Endothelial cell of umbilical vein (primary cell): ENCODE measurements at regions not wholly inside any gene's neighbourhood (a gene's known extent, or its start where the extent isn't known, plus 50 kb on each side); places are given as distances from the start of the nearest gene placed in this dataset.

ENCODE experiments used
- BruUV-seq: library from RNA; stranded (reverse); fragments of 400-500 nt; replicated peaks from 2 replicates; lab custom pipeline; 2021; lab: Mats Ljungman, UMichigan
- CTCF ChIA-PET: fragments of 300-600, 350-600 bp; sonication (Branson Sonifier 250); formaldehyde crosslinking; loops from one replicate; lab custom pipeline; 2021; ENCODE audit warnings: antibody characterized with exemption, inconsistent platforms; lab: Charles Lee
- POLR2A ChIA-PET: fragments of 300-600, 350-600 bp; sonication (Branson Sonifier 250); formaldehyde crosslinking; loops from one replicate; lab custom pipeline; 2021; ENCODE audit warnings: antibody characterized with exemption, inconsistent platforms; lab: Charles Lee
- DNase-seq: peaks from one replicate; pipeline ENCODE4 v3.0.0-alpha.2; 2011; ENCODE audit warnings: low read depth, low spot score
- FAIRE-seq: peaks from 2 replicates; lab custom pipeline; 2011; peaks lifted over from hg19 to GRCh38; lab: Jason Lieb, UNC
- H2AFZ ChIP-seq: 2 replicates; pipeline ENCODE4 v1.6.0; 2012; ENCODE audit warnings: low read depth, low read length, control low read depth, inconsistent platforms
- H3K27ac ChIP-seq: 2 replicates; pipeline ENCODE4 v1.5.1; 2011; ENCODE audit warnings: low read depth, mild to moderate bottlenecking, control low read depth, low read length, moderate library complexity; ENCODE audit not compliant: insufficient read depth
- H3K27me3 ChIP-seq, 2 experiments: 2 replicates each; pipeline versions ENCODE4 v1.6.0 to v1.6.1; 2011; ENCODE audit warnings: low read length in 2 of 2, mixed read lengths in 1 of 2; ENCODE audit not compliant: control insufficient read depth in 2 of 2, insufficient read depth in 2 of 2
- H3K36me3 ChIP-seq, 2 experiments: 2 replicates in 1 of 2; 3 replicates in 1 of 2; pipeline ENCODE4 v1.5.1; 2011; ENCODE audit warnings: low read length in 2 of 2, mild to moderate bottlenecking in 1 of 2, moderate library complexity in 1 of 2; ENCODE audit not compliant: control insufficient read depth in 2 of 2, insufficient read depth in 2 of 2; ENCODE audit errors: extremely low read depth in 1 of 2
- H3K4me1 ChIP-seq: 3 replicates; pipeline ENCODE4 v1.5.1; 2011; ENCODE audit warnings: mild to moderate bottlenecking, low read length; ENCODE audit not compliant: control insufficient read depth, insufficient read depth; ENCODE audit errors: extremely low read depth
- H3K4me2 ChIP-seq: 2 replicates; pipeline ENCODE4 v1.6.1; 2011; ENCODE audit warnings: low read length, control low read depth, mixed read lengths; ENCODE audit not compliant: insufficient read depth
- H3K4me3 ChIP-seq, 3 experiments: fragments of 200-600 bp in 1 of 3; sonication (generic), shearing (Covaris generic) in 1 of 3; replicated peaks in 1 of 3; 2 replicates each; pipeline ENCODE4 v1.5.1; 2011 to 2016; ENCODE audit warnings: control low read depth in 3 of 3, low read length in 3 of 3, mild to moderate bottlenecking in 2 of 3, inconsistent platforms in 1 of 3, low read depth in 1 of 3, moderate library complexity in 1 of 3; ENCODE audit not compliant: insufficient read depth in 1 of 3
- H3K79me2 ChIP-seq: 2 replicates; pipeline ENCODE4 v1.6.0; 2012; ENCODE audit warnings: low read length, inconsistent platforms; ENCODE audit not compliant: control insufficient read depth, insufficient read depth
- H3K9ac ChIP-seq: replicated peaks from 2 replicates; pipeline ENCODE3; 2011; ENCODE audit warnings: low read length, control low read depth; ENCODE audit not compliant: insufficient read depth; ENCODE audit errors: extremely low read depth
- H3K9me1 ChIP-seq: replicated peaks from 3 replicates; pipeline ENCODE4 v1.6.0; 2011; ENCODE audit warnings: mild to moderate bottlenecking, low read length; ENCODE audit not compliant: control insufficient read depth, insufficient read depth; ENCODE audit errors: extremely low read depth
- H3K9me3 ChIP-seq: replicated peaks from 2 replicates; pipeline ENCODE4 v1.5.1; 2012; ENCODE audit warnings: low read length, inconsistent platforms; ENCODE audit not compliant: control insufficient read depth, insufficient read depth
- H4K20me1 ChIP-seq: replicated peaks from 2 replicates; pipeline ENCODE3; 2011; ENCODE audit warnings: mild to moderate bottlenecking, low read length; ENCODE audit not compliant: control insufficient read depth, insufficient read depth; ENCODE audit errors: extremely low read depth
- EZH2 ChIP-seq: IDR thresholded peaks from 2 replicates; pipeline ENCODE4 v1.6.1; 2012; ENCODE audit warnings: borderline replicate concordance, low read depth, mild to moderate bottlenecking, moderate library complexity, low read length, inconsistent platforms; ENCODE audit not compliant: severe bottlenecking
- FOS ChIP-seq: IDR thresholded peaks from 2 replicates; pipeline ENCODE4 v1.6.1; 2011; ENCODE audit warnings: mild to moderate bottlenecking, low read length, moderate library complexity, borderline replicate concordance; ENCODE audit not compliant: insufficient read depth
- GATA2 ChIP-seq: IDR thresholded peaks from 2 replicates; pipeline ENCODE4 v1.7.0; 2011; ENCODE audit warnings: low read depth, mild to moderate bottlenecking, moderate library complexity, mixed read lengths, low read length; ENCODE audit not compliant: insufficient read length, insufficient read depth
- JUN ChIP-seq: IDR thresholded peaks from 2 replicates; pipeline ENCODE4 v1.6.1; 2011; ENCODE audit warnings: borderline replicate concordance, low read depth; ENCODE audit not compliant: insufficient read length, insufficient read depth
- POLR2AphosphoS5 ChIP-seq: IDR thresholded peaks from 2 replicates; pipeline ENCODE4 v1.6.1; 2012; ENCODE audit warnings: low read depth, mild to moderate bottlenecking, control low read depth, low read length, moderate library complexity; ENCODE audit not compliant: insufficient read depth
- dilution Hi-C: fragments of 300-500 bp; cut with MboI; formaldehyde crosslinking; loops from one replicate; pipeline ENCODE4 v1.15.0; 2019; ENCODE audit warnings: low sequenced_read_pairs; ENCODE audit not compliant: extremely low pct_ligation_motif_present
- intact Hi-C: fragments of 100-400 bp; cut with micrococcal nuclease; formaldehyde crosslinking; loops from one replicate; pipeline ENCODE4 v1.10.0; 2022
- TF ChIP-seq, protein P1 (sequence below), 2 donors: IDR thresholded peaks; 1 replicate in 1 of 2; 2 replicates in 1 of 2; pipeline ENCODE4 v1.5.1; 2011; ENCODE audit warnings: low read length in 2 of 2, mild to moderate bottlenecking in 2 of 2, moderate library complexity in 2 of 2, control low read depth in 1 of 2, inconsistent platforms in 1 of 2, low read depth in 1 of 2; ENCODE audit not compliant: insufficient read depth in 1 of 2; ENCODE audit errors: extremely low read depth in 1 of 2

DNA sequence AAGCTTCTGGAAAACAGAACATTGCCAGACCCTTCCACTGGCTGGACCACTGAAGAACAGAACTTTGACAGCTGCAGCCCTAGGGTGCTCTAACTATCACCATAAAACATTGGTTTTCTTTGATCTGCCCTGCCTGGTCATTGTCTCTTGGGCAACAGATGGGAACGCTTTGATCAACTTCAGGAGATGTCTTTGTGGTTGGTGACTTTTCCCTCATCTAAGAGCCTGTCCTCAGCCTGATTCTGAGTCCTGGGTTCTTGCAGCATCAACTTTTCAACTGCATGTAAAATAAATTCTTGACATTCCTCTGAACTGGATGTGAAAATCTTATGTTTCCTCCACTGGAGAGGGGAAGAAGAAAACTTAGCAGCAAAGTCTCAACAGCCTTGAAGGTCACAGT, 53.1 kb upstream of the ZNRF2 start:
- dilution Hi-C loops = no loop called here
- ChIA-PET CTCF (no interaction called here), POLR2A (no interaction called here)
- FAIRE-seq = no peak
- no peak overlapping the region for H3K4me2 ChIP-seq
- H3K4me1 ChIP-seq = peaks cover 1% of the 10 kb centered on the region
- no peak overlapping the region for H2AFZ ChIP-seq
- H3K9me3 ChIP-seq = no peaks in the 10 kb centered on the region
- no peak overlapping the region for H3K9ac ChIP-seq
- peaks cover 8 to 11% of the 10 kb centered on the region in 2 experiments for H3K27me3 ChIP-seq
- no peaks in the 10 kb centered on the region for H3K79me2 ChIP-seq
- TF ChIP-seq FOS (no peak), EZH2 (no peak), JUN (no peak), GATA2 (no peak), POLR2AphosphoS5 (no peak)
- TF ChIP-seq, protein P1, sequence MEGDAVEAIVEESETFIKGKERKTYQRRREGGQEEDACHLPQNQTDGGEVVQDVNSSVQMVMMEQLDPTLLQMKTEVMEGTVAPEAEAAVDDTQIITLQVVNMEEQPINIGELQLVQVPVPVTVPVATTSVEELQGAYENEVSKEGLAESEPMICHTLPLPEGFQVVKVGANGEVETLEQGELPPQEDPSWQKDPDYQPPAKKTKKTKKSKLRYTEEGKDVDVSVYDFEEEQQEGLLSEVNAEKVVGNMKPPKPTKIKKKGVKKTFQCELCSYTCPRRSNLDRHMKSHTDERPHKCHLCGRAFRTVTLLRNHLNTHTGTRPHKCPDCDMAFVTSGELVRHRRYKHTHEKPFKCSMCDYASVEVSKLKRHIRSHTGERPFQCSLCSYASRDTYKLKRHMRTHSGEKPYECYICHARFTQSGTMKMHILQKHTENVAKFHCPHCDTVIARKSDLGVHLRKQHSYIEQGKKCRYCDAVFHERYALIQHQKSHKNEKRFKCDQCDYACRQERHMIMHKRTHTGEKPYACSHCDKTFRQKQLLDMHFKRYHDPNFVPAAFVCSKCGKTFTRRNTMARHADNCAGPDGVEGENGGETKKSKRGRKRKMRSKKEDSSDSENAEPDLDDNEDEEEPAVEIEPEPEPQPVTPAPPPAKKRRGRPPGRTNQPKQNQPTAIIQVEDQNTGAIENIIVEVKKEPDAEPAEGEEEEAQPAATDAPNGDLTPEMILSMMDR (IDR thresholded peaks at IDR 0.05; ENCODE audit: extremely low read depth in 1 of 2, insufficient read depth in 1 of 2, low read depth in 1 of 2, low read length in 2 of 2) = no peak
- intact Hi-C loops = no loop called here
- H3K27ac ChIP-seq = no peak overlapping the region
- no peak overlapping the region for H3K4me3 ChIP-seq
- H4K20me1 ChIP-seq = no peaks in the 10 kb centered on the region
- H3K36me3 ChIP-seq = no peaks in the 10 kb centered on the region
- no peak for DNase-seq
- no TSS peak for BruUV-seq
- no peaks in the 10 kb centered on the region for H3K9me1 ChIP-seq
